A204.1 (cell line): ENCODE measurements at regions not wholly inside any gene's neighbourhood (a gene's known extent, or its start where the extent isn't known, plus 50 kb on each side); places are given as distances from the start of the nearest gene placed in this dataset.

ENCODE experiments used
- FAIRE-seq: peaks from 2 replicates; lab custom pipeline; 2012; peaks lifted over from hg19 to GRCh38; lab: Jason Lieb, UNC

GRCh38 chr7:17611611-17612010 is 313.2 kb downstream of the AHR start:
- FAIRE-seq: no peak

DNA sequence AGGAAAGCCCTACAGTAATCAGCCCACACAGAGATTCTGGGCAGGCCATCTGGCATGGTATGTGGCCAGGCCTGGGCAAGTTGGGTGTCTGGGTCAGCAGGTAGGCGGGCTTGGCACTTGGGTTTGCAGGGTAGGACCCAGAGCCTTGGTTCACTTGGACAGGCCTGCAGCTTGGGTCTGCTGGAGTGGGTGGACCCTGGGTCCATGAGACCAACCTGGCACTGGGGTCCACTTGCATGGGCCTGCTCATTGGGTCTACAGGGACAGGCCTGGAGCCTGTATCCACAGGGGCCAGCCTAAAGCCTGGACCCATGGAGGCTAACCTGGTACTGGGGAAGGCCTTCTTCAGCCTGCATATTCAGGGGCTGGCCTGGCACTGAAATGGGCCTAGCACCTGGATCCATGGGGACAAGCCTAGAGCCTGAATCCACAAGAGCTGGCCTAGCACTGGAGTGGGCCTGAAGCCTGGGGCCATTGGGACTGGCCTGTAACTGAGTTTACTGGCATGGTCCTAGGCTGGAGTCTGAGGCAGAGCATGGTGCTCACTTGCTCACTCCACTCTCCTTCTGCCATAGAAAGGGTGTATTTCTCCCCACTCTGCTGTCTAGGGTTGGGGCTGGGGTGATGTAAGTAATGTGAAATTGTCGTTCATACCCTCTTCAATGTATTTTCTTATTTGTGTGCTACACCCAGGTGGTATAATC is 315.0 kb downstream of the AHR start:
- FAIRE-seq: no peak

DNA sequence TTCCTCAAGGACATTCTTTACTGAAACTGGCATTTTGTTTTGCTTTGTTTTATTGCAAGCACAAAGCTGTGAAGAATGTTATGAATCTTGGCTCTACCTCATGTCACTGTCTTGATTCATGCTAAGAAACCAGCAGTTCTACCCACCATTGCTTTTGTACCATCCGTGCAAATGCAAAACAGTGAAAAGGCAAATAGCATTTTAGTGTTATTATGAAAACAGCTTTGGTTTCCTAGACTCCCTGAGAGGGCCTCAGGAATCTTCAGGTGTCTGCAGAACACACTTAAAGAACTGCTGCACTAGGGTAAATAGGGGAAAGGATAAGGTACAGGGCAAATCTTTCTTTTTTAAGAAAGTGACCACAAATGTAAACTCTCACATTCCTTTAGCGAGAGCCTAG is 318.9 kb downstream of the AHR start:
- FAIRE-seq: no peak

- no peak for FAIRE-seq
Observed at GRCh38 chr7:17617857-17618651, 319.6 kb downstream of the AHR start.

- FAIRE-seq: no peak
Observed at GRCh38 chr7:17618652-17618974, 320.2 kb downstream of the AHR start.

- no peak for FAIRE-seq
Observed at GRCh38 chr7:17619196-17619818, 320.9 kb downstream of the AHR start.

DNA sequence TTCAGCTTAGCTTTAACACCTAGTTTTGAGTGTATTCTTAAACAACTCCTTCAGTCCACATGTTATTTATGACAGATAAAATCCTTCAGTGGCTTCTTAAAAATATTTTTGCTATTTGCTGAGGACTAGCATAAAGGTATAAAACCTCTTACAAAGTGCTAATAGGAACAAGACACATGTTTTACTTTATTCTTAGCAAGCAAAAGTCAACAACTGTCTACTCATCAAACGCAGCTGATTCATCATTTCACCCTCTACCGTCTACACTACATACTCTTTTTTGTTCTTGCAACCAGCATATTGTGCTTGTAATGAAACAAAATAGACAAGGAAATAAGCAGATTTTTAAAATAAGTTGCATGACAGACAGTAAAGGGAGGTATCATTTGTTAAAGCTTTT is 319.7 kb downstream of the SNX13 start:
- FAIRE-seq: no peak

DNA sequence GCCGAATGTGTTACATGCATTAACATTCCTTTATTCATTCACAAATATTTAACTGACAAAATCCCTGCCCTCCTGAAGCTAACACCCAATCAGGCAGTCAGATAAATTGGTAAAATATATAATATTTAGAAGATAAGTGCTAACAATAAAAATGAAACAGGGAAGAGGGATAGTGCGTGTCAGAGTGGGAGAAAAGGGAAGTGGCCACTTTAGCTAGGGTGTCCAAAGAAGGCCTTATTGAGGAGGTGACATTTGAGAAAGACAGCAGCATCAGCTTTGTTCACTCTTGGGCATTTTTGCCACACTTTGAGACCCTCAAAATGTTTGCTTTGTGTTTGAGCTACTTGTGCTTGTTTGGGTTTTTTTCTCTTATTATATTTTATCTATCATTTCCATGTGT is 317.8 kb downstream of the SNX13 start:
- FAIRE-seq: no peak

GRCh38 chr7:17623546-17624185 is 316.6 kb downstream of the SNX13 start:
- no peak for FAIRE-seq

DNA sequence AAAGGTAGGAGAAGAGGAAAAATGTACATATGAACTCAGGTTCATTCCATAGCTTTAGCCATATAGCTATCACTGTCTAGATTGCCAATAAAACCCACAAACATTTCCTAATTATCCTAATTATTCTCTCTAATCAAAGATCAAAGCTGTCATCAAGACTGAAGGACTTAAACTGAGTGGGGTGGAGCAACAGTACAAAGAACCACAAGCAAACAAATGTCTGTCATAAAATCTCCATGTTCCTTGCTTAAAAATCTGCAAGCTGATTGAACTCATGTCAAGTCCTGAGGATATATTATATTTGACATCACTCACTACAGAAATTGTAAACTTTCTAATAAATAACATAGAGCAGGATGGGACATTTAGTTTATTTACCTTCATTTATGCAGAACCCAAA is 315.9 kb downstream of the SNX13 start:
- no peak for FAIRE-seq

DNA sequence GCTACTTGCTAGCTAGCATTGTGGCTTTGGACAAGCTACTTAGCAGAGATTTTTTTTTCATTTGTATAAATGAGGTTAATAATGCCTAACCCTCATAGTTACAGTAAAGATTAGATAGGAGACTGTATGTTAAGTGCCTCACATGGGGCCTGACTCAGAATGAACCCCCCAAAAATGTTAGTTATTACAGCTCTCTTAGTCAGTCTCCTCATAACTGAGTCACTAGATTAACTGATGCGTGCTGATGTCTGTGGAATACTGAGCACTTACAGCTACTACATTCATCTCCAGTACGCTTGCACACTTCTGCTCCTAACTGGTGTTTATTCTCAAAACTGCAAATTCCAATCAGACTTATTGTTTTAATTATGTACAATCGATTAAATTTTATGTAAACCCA is 315.3 kb downstream of the SNX13 start:
- FAIRE-seq: no peak

- no peak for FAIRE-seq
Observed at GRCh38 chr7:17626235-17626634, 314.1 kb downstream of the SNX13 start.

DNA sequence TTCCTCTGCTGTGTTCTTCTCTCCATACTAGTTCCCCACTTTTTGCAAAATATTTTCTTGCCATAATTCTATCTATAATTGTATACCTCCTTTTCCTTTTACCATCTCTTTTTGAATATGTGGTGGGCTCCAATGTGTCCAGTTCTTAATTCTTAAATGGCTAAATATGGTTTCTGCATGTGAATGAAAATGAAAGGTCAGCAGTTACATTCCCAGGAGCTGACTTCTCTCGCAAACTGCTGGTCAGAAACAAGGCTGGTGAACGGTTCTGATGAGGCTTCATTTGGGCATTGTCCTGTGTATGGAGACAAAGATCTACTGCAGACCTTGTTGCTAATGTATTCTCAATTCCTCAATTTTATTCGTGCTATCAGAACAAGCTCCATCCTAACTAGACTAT is 309.2 kb downstream of the SNX13 start:
- FAIRE-seq: no peak

DNA sequence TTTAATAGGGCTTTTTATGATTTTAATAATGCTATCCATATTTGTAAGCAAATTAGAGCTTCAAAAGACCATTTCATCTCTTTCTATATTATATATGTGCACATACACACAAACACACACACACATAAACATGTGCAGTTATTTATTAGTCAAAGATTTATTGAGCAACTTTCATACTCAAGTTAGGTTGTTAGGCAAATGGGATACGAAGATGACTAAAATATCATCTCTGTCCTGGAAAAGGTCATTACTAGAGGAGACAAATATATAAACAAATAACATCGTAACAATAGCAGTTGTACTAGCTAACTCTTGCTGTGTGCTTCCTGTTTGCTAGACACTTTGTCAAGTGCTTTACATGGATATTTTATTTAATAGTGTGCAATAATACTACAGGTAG is 307.9 kb downstream of the SNX13 start:
- no peak for FAIRE-seq

- FAIRE-seq: no peak
Observed at GRCh38 chr7:17633067-17633466, 307.2 kb downstream of the SNX13 start.

DNA sequence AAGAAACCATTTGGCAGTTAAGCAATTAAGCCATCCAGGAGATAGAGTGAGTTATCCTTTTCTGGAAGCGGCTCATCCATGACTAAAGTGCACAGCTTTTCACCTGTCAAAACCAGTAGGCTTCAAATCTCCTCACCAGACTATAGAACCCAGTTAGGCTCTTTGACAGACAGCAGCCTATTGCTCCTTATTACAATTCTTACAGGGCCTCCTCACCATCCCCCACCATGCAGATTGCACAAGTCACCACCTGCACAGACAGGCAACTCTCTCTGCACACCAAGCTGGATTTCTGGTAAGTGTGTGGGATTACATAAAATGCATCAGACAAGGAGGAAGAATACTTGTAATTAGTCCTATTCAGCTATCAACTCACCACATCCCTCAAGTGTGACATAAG is 301.6 kb downstream of the SNX13 start:
- FAIRE-seq: no peak

GRCh38 chr7:17640730-17641377 is 299.4 kb downstream of the SNX13 start:
- FAIRE-seq: no peak

DNA sequence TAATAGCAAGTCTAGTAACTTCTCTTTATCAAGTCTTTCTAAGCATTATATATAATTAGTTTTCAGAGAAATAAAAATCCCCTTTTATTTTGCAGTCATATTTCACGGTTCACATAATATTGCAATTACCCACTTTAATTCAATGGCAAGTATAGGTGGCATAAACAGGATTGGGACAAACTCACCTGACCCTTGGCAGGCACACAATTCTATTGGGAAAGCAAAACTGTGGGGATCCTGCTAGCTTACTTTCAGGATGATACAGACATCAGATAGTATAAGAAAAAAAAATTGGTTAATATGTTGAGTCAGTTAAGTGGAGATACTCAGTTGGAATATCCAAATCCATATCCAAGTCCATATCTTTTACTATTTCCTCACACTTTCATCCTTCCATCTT is 294.8 kb downstream of the SNX13 start:
- FAIRE-seq: no peak

- peak; percentile 59 for FAIRE-seq
Observed at GRCh38 chr7:17646253-17646956, 293.9 kb downstream of the SNX13 start.

DNA sequence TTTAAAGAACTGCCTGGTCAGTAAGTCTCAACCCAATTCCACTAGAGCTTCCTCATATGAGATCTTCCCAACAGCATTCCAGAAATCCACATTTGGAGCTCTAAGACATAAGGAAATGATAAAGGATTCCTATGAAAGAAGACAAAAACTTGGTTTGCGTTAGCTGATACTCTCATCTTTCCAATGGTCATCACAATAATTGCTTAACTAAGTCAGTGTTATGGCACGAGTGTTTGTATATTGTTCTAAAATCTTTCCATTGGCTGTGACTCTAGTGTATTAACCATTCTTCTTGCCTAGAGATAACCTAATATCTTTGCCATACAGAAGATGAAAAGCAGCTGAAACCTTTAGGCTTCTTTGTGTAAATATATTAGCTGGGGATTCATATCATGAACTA is 289.0 kb downstream of the SNX13 start:
- no peak for FAIRE-seq

- FAIRE-seq: no peak
Observed at GRCh38 chr7:17651863-17652385, 288.4 kb downstream of the SNX13 start.

DNA sequence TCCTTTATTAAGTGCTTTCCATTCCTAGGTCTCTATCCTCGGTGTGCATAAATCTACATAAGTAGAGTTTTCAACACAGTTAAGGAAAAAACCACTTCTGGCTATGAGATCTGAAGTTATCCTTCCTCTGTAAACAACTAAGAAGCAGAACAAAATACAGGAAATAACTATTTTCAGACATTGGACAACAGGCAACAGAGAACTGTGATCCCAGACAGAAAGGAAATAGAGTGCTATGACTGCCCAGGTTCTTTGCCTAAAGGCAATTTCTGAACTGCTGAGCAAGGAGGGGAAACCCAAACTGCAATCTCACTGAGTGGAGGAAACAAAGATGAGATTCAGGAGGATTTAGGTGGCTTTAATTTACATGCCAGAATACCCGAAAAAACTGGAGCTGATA is 285.4 kb downstream of the SNX13 start:
- no peak for FAIRE-seq
